ENCODE measurements at regions not wholly inside any gene's neighbourhood (a gene's known extent, or its start where the extent isn't known, plus 50 kb on each side); places are given as distances from the start of the nearest gene placed in this dataset.
A peak's percentile ranks its signal among the peaks of the same experiment; 100 is the strongest.

DNA sequence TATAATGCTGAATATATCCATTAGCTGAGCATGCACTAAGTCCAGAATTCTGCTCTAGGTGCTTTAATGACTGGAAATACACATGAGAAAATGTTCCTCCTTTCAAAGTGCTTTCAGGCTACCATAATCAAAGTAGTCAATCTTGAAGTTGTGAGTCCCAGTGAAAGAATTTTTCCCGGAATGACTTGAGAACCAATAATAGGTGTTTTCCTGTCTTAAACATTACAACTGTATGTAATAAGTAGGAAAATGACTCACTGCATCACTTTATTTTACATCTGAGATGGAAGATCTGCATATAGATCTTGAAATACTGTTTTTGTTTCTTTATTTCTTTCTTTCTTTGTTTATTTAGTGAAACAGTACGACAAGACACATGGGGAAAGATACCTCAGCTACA lies 437.4 kb upstream of the JAG1 start:
- Histone ChIP-seq H3K36me3 (ENCODE audit: control insufficient read depth, insufficient read depth, low read length) (no peaks in the 10 kb centered on the region), H3K27me3 (ENCODE audit: control insufficient read depth, insufficient read depth, low read length) (no peaks in the 10 kb centered on the region), H3K4me3 (ENCODE audit: low read depth, low read length) (no peak overlapping the region)
- TF ChIP-seq, protein P1, sequence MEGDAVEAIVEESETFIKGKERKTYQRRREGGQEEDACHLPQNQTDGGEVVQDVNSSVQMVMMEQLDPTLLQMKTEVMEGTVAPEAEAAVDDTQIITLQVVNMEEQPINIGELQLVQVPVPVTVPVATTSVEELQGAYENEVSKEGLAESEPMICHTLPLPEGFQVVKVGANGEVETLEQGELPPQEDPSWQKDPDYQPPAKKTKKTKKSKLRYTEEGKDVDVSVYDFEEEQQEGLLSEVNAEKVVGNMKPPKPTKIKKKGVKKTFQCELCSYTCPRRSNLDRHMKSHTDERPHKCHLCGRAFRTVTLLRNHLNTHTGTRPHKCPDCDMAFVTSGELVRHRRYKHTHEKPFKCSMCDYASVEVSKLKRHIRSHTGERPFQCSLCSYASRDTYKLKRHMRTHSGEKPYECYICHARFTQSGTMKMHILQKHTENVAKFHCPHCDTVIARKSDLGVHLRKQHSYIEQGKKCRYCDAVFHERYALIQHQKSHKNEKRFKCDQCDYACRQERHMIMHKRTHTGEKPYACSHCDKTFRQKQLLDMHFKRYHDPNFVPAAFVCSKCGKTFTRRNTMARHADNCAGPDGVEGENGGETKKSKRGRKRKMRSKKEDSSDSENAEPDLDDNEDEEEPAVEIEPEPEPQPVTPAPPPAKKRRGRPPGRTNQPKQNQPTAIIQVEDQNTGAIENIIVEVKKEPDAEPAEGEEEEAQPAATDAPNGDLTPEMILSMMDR (IDR thresholded peaks at IDR 0.05; ENCODE audit: insufficient read depth, low read length, poor library complexity, severe bottlenecking), result no peak
- no peak for DNase-seq (ENCODE audit: low read depth)

DNA sequence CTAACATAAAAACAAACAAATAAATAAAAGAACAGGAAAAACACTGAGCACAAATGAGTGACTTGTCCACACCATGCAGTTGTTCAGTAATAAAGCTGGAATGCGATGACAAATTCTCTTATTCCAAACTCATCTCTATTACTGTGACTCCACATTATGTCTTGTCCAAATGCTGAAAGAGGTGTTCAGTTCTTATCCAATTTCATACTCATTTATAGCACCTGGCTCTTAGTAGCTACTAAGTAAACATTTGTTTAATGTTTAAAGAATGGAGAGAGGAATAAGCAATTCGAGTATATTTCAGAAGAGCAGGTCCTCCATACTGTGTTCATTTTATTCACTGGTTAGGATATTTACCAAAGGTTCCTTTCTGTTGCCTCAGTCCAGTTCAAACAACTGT lies 439.0 kb upstream of the JAG1 start:
- no peaks in the 10 kb centered on the region for H3K27me3 ChIP-seq (ENCODE audit: control insufficient read depth, insufficient read depth, low read length)
- TF ChIP-seq, protein P1 (IDR thresholded peaks at IDR 0.05; ENCODE audit: insufficient read depth, low read length, poor library complexity, severe bottlenecking), result no peak
- no peak overlapping the region for H3K4me3 ChIP-seq (ENCODE audit: low read depth, low read length)
- DNase-seq (ENCODE audit: low read depth), result no peak
- H3K36me3 ChIP-seq (ENCODE audit: control insufficient read depth, insufficient read depth, low read length), result no peaks in the 10 kb centered on the region

DNA sequence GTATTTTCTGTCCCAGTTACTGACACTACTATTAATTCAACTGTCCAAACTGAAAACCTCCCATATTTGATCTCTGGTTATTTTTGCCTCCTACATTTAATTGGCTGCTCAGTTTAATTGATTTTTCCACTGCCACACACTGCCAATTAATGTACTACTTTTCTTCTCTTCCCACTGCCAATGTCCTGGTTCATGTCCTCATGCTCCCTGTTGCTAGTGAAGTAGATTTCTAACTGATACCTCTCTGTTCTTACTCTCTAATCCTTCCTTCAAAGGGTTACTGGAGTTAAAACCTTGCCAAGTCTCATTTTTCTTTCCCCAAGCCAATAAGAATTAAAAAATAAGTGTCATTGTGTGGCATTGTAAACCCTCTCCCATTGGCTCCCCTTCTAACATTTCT lies 440.6 kb upstream of the JAG1 start:
- no peaks in the 10 kb centered on the region for H3K36me3 ChIP-seq (ENCODE audit: control insufficient read depth, insufficient read depth, low read length)
- no peak for DNase-seq (ENCODE audit: low read depth)
- no peaks in the 10 kb centered on the region for H3K27me3 ChIP-seq (ENCODE audit: control insufficient read depth, insufficient read depth, low read length)
- no peak overlapping the region for H3K4me3 ChIP-seq (ENCODE audit: low read depth, low read length)
- TF ChIP-seq, protein P1 (IDR thresholded peaks at IDR 0.05; ENCODE audit: insufficient read depth, low read length, poor library complexity, severe bottlenecking), result no peak

DNA sequence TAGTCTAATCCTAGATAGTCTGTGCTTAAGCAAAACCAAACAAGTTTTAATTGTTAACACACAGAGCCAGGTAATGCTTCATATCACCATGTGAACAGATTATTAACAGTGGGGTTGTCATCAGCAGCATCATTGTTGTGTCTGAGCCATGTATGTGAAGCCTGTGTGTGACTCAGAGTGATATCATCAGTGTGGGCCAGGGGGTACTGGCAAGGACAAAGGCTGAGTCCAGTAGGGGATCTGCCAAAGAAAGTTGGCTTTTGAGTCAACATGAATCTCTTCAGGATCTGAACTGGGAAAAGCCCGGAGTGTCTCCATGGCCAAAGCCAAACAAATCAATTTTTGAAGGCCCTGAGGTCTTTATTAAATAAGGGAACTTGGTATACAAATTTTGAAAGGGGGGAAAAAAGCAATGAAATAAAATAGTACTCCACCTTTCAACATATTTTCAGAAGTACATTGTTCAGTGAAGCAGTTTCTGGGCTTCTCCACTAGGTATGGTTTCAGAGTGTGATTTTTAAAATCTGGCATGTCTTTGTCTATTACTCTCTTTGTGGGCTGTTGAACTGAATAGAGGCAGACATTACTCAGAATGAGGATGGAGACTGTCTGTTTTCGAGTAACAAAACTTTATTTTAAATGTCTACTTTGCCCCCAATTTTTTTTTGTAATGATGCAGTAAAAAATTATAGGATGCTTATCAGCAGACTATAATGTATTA lies 444.2 kb upstream of the JAG1 start:
- H3K4me3 ChIP-seq (ENCODE audit: low read depth, low read length), result no peak overlapping the region
- no peaks in the 10 kb centered on the region for H3K27me3 ChIP-seq (ENCODE audit: control insufficient read depth, insufficient read depth, low read length)
- no peaks in the 10 kb centered on the region for H3K36me3 ChIP-seq (ENCODE audit: control insufficient read depth, insufficient read depth, low read length)
- TF ChIP-seq, protein P1 (IDR thresholded peaks at IDR 0.05; ENCODE audit: insufficient read depth, low read length, poor library complexity, severe bottlenecking), result no peak
- peak; percentile 86 for DNase-seq (ENCODE audit: low read depth)

DNA sequence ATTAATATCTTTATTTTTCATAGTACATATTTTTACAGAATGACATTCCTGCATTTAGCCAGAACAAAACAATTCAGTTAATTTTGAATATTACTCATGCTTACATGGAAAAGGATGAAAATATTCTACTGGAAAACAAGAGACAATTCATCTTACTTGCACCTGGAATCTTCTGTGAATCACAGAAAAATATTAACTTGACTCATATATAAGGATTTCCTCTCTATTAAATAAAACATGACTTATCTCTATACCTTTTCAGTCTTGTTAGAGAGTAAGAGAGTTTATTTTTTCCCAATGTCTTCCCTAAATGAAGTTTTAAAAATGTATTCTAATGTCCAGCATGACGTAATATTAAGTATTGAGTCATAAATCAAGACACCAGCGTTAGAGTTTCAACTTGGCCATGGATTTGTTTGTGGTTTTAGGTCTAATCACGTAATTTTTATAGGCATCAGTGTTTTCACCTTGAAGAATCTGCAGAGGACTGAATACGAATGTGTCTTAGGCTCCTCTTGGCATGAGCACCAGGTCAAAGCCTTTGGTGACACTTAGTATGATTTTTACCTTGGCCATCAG lies 445.1 kb upstream of the JAG1 start:
- no peak for DNase-seq (ENCODE audit: low read depth)
- H3K36me3 ChIP-seq (ENCODE audit: control insufficient read depth, insufficient read depth, low read length), result no peaks in the 10 kb centered on the region
- H3K27me3 ChIP-seq (ENCODE audit: control insufficient read depth, insufficient read depth, low read length), result no peaks in the 10 kb centered on the region
- TF ChIP-seq, protein P1 (IDR thresholded peaks at IDR 0.05; ENCODE audit: insufficient read depth, low read length, poor library complexity, severe bottlenecking), result no peak
- H3K4me3 ChIP-seq (ENCODE audit: low read depth, low read length), result no peak overlapping the region

DNA sequence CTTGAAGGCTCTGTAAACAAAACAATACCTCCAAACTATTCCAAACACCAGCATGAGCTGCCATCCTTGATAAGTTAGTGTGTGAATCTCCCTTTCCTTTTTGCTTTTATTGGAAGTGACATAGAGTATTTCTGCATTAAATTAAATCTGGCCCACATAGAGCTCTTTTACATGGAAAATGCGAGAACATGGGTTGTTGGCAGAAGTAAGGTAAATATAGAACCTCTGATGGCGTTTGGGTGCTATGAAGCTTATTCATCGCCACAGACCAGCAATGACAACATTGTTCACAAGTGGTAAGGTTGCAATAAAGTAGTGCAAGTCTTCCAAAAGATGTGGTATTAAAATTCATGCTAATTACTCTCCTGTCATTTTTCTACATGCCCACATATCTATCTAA lies 445.8 kb upstream of the JAG1 start:
- TF ChIP-seq, protein P1 (IDR thresholded peaks at IDR 0.05; ENCODE audit: insufficient read depth, low read length, poor library complexity, severe bottlenecking), result no peak
- Histone ChIP-seq H3K4me3 (ENCODE audit: low read depth, low read length) (no peak overlapping the region), H3K27me3 (ENCODE audit: control insufficient read depth, insufficient read depth, low read length) (no peaks in the 10 kb centered on the region), H3K36me3 (ENCODE audit: control insufficient read depth, insufficient read depth, low read length) (no peaks in the 10 kb centered on the region)
- DNase-seq (ENCODE audit: low read depth), result no peak
